Keratinocyte (primary cell): ENCODE measurements at regions not wholly inside any gene's neighbourhood (a gene's known extent, or its start where the extent isn't known, plus 50 kb on each side); places are given as distances from the start of the nearest gene placed in this dataset.

ENCODE experiments used
- EZH2 ChIP-seq: IDR thresholded peaks from one replicate; pipeline ENCODE4 v1.6.1; 2012; ENCODE audit warnings: inconsistent platforms, mild to moderate bottlenecking, low read length, moderate library complexity
- TF ChIP-seq, protein P1 (sequence below), 3 experiments: IDR thresholded peaks in 1 of 3; conservative IDR thresholded peaks in 1 of 3; optimal IDR thresholded peaks in 1 of 3; 2 replicates in 2 of 3; 3 replicates in 1 of 3; pipeline versions ENCODE3 to v1.5.1; 2011; ENCODE audit warnings: low read length in 3 of 3, mild to moderate bottlenecking in 3 of 3, moderate library complexity in 2 of 3, control low read depth in 1 of 3, inconsistent platforms in 1 of 3; ENCODE audit not compliant: insufficient read depth in 2 of 3; ENCODE audit errors: extremely low read depth in 1 of 3

DNA sequence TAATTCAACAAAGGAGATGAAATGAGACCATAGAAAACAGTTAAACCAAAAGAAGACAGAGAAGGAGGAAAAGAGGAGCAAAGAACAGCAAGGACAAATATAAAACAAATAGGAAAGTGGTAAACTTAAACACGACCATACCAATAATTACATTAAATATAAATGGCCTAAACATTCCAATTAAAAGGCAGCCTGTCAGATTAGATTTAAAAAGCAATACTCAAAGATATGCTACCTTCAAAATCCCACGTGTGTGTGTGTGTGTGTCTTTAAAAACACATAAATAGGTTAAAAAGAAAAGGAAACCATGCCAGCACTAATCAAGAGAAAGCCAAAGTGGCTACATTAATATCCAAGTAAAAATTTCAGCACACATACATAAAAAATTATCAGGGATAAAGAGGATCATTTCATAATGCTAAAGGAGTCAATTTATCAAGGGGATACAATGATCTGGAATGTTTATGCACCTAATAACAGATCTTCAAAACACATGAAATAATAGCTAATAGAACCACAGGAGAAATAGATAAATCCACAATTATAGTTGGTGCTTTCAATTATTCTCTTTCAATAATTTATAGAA, 355.7 kb upstream of the POU3F1 start:
- TF ChIP-seq, protein P1, sequence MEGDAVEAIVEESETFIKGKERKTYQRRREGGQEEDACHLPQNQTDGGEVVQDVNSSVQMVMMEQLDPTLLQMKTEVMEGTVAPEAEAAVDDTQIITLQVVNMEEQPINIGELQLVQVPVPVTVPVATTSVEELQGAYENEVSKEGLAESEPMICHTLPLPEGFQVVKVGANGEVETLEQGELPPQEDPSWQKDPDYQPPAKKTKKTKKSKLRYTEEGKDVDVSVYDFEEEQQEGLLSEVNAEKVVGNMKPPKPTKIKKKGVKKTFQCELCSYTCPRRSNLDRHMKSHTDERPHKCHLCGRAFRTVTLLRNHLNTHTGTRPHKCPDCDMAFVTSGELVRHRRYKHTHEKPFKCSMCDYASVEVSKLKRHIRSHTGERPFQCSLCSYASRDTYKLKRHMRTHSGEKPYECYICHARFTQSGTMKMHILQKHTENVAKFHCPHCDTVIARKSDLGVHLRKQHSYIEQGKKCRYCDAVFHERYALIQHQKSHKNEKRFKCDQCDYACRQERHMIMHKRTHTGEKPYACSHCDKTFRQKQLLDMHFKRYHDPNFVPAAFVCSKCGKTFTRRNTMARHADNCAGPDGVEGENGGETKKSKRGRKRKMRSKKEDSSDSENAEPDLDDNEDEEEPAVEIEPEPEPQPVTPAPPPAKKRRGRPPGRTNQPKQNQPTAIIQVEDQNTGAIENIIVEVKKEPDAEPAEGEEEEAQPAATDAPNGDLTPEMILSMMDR (optimal IDR thresholded peaks at IDR 0.05 in 1 of 3, IDR thresholded peaks at IDR 0.05 in 1 of 3, conservative IDR thresholded peaks at IDR 0.05 in 1 of 3; ENCODE audit: extremely low read depth in 1 of 3, insufficient read depth in 2 of 3, low read length in 3 of 3), result no peak
- TF ChIP-seq EZH2, result no peak
